Colon (tissue), 2 donors: ENCODE measurements at regions not wholly inside any gene's neighbourhood (a gene's known extent, or its start where the extent isn't known, plus 50 kb on each side); places are given as distances from the start of the nearest gene placed in this dataset.

ENCODE experiments used
- FAIRE-seq: peaks from 2 replicates; lab custom pipeline; 2012; peaks lifted over from hg19 to GRCh38; lab: Jason Lieb, UNC
- donor health status: control.
- donor health status: control.

- FAIRE-seq, result no peak
Observed at GRCh38 chr1:2934156-2934540, 87.1 kb upstream of the ACTRT2 start.

DNA sequence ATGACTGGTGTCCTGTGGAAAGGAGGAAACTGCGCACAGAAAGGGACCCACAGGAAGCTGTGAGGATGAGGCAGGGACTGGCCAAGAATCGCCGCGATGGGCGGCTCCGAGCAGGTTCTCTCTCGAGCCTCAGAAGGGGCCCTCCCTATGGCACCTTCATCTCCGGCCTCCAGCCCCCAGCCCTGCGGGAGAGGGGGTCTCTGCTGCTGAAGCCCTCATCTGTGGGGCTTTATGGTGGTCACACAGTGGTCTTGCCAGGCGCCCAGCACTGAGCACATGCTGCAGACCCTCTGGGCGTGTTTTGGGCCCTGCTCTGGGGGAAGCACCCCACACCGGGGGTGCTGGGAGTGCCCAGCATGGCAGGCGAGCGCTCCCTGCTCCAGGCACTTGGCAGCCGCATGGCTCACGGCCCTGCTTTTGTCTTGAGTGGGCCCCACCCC, 86.6 kb upstream of the ACTRT2 start:
- no peak for FAIRE-seq

DNA sequence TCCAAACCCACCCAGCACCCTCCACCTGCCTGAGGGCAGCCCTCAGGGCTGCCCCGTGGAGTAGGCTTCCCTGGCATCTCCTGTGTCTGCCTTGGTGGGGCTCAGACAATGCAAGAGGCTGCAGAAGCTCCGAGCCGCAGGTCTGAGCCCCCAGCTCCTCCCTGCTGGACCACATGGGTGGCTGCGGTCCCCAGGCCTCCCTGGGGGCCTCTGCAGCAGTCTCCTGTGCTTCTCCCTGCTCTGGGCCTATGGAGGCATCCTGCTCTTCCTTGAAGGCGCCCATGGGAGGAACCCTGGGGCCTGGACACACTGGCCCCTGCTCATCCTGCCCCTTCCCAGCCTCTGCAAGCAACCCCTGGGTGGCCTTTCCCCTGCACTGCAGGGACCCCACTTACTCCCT, 86.1 kb upstream of the ACTRT2 start:
- no peak for FAIRE-seq

DNA sequence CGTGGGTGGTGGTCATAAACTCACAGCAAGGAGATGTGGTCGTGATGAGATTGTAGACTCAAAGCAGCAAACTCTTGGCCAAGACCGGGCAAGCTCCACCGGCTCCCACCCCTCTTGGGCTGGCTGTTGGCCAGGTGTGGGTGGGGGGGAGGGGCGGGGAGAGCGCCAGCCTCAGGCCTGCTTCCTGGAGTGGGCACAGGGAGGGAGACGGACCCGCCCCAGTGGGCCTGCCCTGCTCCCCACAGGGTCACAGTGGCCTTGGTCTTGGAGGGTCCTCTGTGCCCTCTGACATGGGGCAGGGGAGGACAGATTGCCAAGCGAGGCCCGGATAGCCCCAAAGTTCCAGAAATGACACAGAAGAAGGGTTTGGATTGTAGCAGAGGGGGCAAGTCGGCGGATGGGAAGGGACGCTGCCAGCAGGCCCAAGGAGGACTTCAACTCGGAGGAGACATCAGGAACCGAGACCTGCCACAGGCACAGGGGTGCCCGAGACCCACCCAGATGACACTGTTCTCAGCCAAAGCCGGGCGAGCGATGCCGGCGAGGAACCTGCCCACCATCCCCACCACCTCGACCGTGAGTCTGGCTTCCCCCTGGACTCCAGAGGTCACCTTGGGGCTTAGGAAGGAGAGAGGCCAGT, 85.4 kb upstream of the ACTRT2 start:
- FAIRE-seq, result no peak

GRCh38 chr1:2936559-2937515, 84.4 kb upstream of the ACTRT2 start:
- no peak for FAIRE-seq

DNA sequence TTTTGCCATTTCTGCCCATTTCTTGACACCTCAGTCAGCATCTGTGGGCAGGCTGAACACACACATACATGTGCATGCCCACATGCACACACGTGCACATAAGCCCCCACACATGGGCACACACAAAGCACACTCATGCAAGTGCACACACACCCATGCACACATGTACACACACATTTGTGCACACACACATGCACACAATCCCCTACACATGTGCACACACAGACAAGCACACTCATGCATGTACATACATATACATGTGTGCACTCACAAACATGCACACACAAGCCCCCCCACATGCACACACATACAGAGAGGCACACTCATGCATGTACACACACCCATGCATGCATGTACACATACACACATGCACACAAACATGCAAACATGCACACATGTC, 83.5 kb upstream of the ACTRT2 start:
- FAIRE-seq, result no peak

GRCh38 chr1:2939041-2939552, 82.2 kb upstream of the ACTRT2 start:
- no peak for FAIRE-seq

GRCh38 chr1:2940178-2940577, 81.1 kb upstream of the ACTRT2 start:
- FAIRE-seq, result no peak

DNA sequence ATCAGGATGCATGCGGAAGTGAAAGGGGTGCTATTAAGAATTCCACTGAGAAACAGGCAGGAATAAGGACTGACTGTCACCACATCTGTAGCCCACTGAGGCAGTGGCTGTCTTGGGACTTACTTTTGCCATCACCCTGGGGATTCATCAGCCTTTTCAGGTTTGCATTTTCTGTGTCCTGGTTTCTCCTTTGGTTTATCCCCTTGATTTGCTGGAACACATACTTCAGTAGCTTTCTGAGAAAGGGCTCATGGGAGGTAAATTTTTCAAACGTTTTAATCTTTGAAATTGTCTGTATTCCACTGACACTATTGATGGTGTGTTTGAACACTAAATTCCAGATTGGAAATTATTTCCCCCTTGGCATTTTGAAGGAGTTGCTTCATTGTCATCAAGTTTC, 80.2 kb upstream of the ACTRT2 start:
- FAIRE-seq, result no peak

- FAIRE-seq, result no peak
Observed at GRCh38 chr1:2941907-2942306, 79.4 kb upstream of the ACTRT2 start.

DNA sequence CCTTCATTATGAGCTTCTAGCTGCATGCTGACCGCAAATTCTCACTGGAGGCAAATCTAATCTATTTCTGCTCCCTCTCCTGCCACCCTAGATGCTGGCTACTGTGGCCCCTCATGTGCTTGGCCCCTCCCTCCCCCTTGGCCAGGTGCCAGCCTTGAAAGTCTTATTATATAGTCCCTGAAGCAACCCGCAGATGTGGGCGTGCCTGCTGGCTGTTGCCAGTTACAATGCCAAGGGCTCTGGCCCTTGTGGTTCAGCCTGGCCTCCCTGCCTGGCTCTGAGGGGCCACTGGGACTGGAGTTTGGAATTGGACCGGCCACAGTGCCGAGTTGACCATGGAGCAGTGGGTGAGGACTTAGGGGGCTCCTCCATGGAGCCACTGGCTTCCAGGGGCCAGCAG, 78.9 kb upstream of the ACTRT2 start:
- no peak for FAIRE-seq

- no peak for FAIRE-seq
Observed at GRCh38 chr1:2943686-2944260, 77.5 kb upstream of the ACTRT2 start.

- FAIRE-seq, result no peak
Observed at GRCh38 chr1:2944705-2945104, 76.6 kb upstream of the ACTRT2 start.

GRCh38 chr1:2945821-2946231, 75.4 kb upstream of the ACTRT2 start:
- FAIRE-seq, result no peak

DNA sequence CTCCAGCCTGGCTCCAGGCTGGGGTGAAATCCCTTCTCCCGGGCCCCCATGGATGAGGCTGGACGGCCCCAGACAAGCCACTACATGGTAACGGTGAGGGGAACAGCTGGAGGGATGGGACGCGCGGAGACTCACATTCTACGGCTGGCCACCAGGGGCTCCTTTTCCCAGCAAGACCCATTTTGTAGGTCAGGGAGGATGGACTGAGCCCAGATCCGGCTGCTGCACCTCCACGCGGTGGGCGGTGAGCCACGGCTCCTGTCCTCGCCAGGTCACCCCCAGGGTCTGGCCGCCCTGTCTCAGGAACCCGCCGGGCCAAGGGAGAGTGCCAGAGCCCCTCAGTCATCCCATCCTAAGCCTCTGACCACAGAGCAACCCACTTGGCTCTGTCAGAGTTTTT, 75.0 kb upstream of the ACTRT2 start:
- no peak for FAIRE-seq

- FAIRE-seq, result no peak
Observed at GRCh38 chr1:2946999-2947690, 74.1 kb upstream of the ACTRT2 start.

DNA sequence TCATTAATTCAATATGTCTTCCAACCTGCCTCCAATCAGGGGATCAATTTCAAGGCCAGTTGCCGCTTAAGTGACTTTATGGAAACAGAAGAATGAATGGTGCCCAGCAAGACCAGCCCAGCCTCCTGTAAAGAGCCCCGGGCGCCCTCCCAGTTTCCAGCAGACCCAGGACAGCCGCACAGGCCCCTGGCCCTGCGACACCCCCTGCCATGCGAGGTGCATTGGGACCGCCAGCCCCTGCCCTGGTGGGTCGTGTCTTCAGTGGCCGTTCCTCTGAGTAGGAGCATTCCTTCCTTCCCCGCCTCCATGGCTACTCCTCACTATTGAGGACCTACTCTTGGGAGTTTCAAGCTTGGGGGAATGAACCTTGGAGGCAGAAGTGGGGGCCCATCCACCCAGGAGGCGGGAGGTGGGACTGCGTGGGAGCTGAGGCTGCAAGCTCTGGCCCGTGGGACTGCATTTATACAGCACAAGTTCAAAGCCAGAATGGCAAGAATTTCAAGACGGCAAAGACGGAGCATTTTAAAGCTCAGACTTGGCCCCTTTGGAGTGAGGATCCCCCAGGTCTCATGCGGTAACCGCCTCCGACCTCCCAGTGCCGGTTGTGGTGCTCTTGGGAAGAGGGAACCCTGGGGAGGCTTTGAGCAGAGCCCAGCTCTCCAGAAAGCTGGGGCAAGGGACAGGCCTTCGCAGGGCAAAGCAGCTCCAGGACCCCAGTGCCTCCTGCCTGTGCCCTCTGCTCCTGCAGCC, 73.1 kb upstream of the ACTRT2 start:
- no peak for FAIRE-seq

DNA sequence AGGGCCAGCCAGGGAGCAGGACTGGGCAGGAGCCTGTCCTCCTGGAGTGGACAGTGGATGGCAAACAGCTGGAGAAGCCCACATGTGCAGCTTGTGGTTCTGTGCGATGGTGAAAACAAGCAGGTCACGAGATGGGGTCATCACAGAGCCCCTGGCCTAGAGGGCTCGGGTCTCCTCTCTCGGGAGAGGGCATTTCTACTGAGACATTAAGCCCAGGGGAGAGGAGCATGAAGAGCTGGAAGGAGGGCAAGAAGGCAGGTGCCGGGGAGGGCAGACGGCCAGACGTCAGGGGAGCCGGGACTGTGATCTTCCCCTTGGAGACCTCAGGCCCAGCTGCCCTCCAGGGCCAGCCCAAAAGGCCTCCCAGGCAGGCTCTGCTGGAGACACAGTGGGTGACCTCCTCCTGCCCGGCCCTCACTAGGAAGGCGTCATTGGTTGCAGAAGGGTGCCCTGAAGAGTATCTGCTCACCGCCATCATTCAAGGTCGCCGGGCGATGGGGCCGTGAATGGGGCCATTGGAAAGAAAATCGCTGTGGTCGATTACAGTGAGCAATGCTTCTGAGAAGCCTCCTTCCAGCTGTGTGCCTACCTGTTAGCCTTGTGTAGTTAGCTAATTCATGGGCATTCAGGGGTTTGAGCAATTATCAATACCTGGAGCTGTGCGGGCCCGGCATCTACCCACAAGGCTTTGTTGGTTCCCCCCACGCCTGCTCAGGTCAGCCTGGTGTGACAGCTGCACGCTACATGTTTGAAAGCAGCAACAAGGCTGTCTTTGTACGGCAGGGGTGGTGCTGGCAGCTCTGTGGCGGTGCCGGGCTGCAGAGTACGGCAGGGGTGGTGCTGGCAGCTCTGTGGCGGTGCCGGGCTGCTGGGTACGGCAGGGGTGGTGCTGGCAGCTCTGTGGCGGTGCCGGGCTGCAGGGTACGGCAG, 72.3 kb upstream of the ACTRT2 start:
- FAIRE-seq, result no peak

- FAIRE-seq, result no peak
Observed at GRCh38 chr1:2949966-2950925, 71.0 kb upstream of the ACTRT2 start.
